GM19438 (cell line): ENCODE measurements at regions not wholly inside any gene's neighbourhood (a gene's known extent, or its start where the extent isn't known, plus 50 kb on each side); places are given as distances from the start of the nearest gene placed in this dataset.

Experiments
- ATAC-seq: cut with Tn5 transposase; IDR thresholded peaks from one replicate; pipeline ENCODE4 v1.9.1; 2021; ENCODE audit warnings: low read depth; ENCODE audit not compliant: unreplicated experiment

DNA sequence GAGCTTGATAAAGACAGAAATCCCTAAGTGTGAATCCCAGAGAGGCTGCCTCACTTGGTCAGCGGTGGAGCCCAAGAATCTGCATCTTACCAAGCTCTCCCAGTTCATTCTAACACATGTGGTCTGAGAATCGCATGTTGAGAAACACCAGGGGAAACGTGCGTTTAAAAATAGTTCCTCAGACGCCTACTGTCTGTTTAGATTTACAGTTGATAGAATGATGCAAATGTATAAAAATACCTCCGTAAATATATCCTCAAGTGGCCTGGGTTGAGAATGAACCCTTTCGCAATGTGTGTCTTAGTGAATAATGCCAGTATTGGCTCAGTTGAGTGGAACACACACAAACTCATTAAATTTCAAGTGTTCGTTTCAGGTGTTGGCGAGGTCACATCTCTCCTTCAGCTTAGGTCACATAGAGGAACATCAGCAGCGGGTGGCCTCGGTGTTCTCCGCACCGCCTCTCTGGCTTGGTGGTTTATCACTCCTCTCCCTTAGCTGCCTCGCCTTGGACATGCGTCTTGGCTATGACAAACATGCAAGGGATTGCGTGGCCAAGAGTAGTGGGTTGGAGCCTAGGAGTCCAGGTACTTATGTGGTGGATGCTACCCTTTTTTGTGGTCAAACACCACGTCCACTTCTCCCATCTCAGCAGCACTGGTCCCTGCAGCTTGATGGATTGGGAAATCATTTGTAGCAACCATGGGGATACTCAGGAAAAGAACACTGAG lies 117.6 kb upstream of the SPATA13 start:
- ATAC-seq = no peak

DNA sequence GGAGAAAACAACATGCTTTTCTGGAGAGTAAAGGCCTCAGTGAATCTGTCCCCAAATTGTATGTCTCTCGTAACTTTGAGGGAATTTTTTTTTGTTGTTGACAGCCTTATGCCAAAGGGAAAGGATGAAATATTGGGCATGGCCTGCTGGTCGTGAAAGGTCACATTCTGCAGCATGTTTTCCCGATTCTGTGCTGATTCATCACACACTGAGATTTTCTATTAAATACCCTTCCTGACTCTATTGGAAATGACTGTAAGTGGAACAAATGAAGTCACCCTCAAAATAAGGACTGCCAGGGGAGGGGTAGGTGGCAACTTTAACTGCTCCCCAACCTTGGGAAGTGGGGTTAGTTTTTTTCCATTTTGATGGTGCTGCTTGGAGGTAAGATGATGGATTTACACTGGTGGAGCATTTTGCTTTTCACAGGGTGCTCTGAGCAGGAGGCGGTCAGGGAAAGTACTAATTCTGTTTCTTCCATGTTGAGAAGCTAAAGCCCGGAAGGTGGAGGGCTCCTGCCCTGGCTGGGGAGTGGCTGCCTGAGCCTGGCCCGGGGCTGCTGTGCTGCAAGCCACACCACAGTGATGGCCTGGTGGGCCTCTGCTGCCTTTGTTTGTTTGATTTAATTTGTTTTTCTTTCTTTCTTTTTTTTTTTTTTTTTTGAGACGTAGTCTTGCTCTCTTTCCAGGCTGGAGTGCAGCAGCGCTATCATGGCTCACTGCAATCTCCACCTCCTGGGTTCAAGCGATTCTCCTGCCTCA lies 116.8 kb upstream of the SPATA13 start:
- ATAC-seq = no peak

DNA sequence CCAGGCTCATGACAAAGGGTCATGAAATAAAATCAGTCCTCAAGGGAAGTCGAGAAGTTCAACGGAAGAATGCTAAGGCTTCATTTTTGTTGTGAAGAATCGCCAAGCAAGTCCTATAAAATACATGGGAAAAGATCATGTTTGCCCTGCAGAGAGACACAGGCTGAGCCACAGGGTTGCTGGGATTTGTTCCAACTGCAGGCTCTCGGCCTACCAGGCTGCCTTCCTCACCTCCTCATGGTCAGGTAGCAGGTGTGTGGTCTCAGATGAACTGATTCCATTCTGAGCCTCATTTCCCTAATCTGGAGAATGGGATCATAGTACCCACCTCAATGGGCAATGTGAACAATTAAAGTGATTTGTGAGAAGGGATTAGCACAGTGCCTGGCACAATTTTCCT lies 114.9 kb upstream of the SPATA13 start:
- no peak for ATAC-seq

DNA sequence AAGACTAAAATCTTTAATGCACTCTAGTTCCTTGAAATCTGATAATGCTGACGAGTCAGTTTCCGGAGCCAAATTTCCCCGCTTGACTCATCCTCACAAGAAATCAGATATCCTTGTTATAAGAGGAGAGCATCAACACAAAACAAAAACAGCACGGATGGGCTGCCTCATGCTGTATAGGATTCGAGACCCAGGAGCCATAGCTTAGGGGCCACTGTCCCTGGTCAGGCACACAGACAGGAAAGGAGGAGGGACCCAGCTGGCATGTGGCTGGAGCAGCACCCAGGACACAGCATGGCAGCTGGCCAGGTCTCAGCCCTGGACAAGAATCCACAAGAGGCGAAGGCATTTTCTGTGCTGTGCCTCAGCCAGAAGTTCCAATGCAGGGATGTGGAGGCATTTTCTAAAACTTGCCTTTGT lies 110.2 kb upstream of the SPATA13 start:
- ATAC-seq = no peak

DNA sequence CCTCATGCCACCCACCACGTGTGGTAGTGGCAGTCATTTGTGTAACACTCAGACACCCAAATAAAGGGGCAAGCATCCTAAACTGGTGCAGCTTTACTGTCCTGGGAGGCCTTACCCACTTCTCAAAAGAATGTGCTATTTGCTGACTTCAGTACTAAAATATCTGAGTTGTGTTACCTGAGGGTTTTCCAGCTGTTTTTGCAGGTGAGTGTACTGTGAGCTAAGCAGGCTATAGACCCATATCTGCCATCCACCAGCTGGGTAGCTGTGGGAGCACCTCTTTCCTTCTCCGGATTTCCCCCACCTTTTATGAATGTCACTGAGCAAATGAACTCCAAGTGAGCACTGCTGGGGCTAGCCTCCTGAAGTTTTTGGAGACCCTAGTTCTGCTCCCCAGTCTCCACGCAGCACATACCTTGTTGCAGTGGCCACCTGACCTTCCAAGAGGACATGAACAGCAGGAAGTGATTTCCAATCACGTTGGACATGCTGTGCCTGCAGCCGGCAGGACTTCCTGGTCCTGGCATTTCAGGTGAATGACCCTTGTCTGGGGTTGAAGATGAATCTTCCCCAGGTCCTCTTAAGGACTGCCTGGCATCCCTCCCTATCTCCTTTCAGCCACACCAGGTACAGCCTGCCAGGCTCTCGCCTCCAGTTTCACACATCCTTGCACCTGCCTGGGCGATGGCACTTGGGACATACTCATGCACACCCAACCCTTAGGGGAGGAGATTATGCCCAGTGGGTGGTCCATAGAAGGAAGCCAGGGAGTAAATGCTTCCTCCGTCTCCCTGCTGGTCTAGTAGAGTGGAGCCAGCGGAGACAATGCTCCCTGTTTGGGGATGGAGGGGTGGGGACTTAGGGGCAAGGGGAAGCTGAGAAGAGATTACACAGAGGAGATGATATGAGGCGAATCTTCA lies 109.5 kb upstream of the SPATA13 start:
- no peak for ATAC-seq

DNA sequence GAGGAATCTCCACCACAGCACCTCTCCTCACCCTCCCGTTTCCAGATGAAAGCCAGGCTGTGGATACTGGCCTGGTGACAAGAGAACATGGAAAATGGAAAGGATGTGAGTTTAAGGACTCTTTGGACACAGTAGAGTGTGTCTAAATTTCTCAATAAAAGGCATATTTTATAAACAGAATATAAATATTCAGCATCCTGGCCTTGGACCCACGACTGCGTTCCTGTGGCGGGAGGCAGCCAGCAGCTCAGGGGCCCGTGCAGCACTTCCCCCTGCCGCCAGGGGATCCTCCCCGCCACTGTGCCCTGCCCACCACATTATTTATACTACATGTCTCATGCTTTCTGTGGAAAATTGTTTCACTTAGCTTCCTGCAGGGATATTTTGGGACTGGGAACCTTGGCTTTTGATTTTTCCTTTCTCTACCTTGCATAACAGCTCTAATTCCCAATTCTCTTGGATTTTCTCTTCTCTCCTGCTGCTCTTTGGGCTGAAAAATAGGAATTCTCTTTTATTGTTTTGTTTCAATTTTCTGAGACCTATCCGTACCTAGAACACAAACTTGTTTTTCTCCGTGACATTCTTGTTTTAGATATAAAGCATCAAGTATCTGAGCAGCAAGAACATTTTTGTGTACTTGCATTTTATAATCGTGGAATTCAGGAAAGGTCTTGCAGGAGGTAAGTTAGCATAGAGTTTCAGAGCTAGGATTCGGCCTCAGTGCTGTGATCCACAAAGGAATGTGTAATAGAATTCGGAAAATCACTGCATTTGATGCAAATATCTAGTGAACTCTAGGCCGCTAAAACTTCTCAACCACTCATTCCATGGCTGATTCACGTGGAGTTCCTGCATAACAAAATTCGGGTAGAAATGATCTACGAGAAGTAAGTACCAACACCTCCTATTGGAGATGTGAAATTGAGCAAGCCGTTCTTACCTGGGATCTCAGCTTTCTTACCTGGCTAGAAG lies 107.7 kb upstream of the SPATA13 start:
- ATAC-seq = no peak

DNA sequence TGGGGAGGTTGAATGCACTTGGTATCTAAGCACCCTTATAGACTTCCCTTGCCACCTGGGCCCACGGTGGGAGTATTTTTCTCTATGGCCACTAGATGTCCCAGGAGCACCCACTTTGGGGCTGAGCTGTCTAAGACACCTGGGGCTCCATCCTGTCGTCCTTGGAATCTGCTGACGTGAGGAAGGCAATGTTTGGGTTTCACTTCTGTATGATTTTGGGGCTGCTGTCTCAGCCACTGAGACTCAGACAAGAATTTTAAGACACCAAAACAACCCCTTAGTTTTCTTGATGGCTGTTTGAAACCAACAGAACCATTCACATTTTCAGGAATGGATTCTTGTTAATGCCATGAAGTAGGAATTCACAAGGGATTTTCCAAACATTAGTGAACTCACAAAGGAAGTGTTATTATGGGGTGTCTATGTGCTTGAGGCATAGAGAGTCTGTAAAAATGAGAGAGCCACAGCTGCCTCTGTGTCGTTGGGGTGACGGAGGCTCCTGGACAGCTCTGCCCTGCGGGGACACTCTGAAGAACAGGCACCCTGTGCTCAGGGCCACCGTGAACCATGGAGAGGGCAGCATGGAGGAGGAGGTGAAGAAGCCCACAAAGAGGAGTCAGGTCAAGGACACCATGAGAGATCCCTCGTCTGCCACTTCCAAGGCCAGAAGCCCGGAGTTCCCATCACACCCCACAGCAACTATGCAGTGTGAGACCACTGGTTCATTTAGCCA lies 106.8 kb upstream of the SPATA13 start:
- ATAC-seq = peak; percentile 97

DNA sequence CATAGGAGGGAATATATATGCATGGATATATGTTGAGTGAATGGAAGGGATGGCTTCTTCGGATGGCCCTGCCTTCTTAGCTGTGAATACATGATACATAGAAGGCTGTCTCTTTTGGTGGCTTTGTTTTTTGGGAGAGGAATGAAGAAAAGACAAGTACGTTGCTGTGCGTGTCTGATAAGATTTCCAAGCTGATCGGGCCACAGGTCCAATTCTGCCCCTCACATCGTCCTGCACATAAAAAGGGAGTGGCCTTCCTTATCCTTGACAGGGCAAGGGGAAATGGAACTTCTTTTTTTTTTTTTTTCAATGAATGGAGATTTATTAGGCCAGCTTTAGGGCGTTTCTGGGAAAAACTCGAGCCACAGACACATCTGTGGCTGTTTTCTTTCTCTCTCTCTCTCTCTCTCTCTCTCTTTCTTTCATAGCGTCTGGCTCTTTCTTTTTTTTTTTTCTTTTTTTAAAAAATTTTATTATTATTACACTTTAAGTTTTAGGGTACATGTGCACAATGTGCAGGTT lies 103.8 kb upstream of the SPATA13 start:
- no peak for ATAC-seq

DNA sequence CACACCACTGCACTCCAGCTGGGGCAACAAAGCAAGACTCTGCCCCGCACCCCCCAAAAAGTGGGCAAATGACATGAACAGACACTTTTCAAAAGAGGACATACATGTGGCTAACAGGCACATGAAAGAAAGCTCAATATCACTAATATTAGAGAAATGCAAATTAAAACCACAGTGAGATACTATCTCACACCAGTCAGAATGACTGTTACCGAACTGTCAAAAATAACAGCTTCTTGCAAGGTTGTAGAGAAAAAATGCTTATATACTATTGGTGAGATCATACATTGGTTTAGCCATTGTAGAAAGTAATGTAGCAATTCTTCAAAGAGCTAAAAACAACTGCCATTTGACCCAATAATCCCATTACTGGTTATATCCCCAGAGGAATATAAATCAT lies 99.5 kb upstream of the SPATA13 start:
- ATAC-seq = no peak

DNA sequence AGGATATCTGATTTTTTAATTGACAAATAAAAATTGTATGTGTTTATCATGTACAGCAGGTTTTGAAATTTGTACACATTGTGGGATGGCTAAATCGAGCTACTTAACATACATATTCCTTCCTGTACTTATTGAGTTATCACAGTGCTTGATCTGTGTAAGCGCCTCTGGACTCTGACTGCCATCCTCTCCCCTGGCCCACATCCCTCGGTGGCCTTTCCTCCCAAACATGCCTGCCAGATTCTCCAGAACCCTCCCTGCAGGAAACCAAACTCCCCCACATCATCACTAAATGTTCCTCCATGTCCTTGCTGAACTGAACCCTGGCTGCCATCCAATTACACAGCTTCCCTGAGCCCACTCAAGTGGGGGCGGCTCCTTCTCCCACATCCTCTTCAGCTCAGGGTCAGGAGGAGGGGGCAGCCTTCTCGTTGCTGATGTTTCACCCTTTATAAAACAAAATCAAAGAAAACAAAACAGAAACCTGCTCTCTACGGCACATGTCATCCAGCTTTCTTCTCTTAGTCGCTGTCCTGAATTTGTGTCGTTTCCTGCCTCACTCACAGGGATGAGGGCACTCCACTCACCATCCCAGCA lies 97.1 kb upstream of the SPATA13 start:
- no peak for ATAC-seq

DNA sequence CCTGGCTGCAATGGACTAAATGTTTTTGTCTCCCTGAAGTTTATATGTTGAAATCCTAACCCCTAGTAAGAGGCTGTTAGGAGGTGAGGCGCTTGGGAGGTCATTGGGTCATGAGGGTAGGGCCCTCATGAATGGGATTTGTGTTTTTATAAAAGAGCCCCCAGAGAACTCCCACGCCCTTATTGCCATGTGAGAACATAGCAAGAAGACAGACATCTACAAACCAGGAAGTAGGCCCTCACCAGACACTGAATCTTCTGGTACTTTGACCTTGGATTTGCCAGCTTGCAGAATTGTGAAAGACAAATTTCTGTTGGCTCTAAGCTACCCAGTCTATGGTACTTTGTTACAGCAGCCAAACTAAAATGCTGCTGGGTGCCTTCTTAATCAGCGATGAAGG lies 96.1 kb upstream of the SPATA13 start:
- no peak for ATAC-seq

DNA sequence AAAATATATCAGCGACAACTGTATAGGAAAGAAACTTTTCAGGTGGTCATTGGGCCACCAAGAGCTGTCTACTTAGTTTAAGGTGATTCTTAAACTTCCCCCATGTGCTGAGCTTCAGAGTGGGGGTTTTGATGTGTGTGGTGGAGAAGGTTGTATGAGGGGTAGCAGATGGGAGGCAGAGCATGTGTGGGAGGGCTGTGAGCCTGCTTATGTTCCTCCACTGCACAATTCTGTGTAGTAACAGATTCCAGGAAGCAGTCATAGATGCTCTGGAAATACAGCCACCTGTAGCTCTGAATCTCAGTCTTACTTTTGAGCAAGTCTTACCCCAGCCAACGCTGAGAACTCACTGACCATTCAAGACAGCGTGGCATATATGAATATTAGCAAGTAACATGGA lies 95.3 kb upstream of the SPATA13 start:
- ATAC-seq = no peak

DNA sequence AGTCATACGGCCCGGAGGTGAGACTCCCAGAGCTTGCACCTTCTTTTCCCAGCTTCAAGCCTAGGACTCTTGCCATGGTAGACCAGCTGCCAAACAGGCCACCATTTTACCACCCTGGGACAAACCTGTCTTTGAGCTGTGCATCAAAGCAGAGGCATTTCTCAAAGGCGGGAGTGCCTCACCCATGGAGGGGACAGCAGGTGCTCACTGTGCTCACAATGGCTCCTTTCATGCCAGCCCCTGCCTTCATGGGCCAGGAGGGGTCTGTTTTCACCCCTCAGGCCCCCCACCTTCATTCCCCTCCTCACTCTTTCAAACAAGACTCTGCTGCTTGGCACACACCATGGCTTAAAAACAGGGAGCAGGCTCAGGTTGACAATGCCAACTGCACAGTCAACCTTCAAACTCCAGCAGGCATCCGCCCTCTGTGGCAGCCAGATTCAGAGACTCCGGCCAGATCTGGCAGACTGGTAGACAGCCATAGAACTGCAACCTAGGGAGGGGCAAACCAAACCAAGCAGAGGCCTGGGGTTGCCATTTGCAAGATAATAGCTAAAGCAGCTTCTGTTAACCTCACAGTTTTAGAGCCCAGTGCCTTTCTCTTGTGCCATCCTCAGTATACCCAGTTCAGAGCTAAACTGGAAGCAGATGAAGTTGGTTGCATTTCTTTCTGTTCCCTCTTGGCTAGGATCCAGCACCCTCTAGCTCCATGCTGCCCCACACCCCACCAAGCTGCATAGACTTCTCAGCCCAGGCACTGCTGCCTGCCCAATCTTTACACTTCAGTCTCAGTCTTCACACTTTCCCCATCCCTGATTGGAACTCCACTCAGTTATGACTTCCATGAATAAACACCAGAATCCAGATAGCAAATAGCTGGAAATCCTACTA lies 93.9 kb upstream of the SPATA13 start:
- ATAC-seq = no peak

DNA sequence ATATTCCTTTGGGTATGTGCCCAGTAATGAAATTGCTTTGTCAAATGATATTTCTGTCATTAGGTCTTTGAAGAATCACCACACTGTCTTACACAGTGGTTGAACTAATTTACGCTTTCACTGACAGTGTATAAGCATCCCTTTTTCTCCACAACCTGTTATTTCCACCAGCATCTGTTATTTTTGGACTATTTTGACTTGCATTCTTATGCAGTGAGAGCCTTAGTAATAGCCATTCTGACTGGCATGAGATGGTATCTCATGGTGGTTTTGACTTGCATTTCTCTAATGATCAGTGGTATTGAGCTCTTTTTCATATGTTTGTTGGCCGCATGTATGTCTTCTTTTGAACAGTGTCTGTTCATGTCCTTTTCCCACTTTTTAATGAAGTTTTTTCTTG lies 92.0 kb upstream of the SPATA13 start:
- ATAC-seq = no peak

DNA sequence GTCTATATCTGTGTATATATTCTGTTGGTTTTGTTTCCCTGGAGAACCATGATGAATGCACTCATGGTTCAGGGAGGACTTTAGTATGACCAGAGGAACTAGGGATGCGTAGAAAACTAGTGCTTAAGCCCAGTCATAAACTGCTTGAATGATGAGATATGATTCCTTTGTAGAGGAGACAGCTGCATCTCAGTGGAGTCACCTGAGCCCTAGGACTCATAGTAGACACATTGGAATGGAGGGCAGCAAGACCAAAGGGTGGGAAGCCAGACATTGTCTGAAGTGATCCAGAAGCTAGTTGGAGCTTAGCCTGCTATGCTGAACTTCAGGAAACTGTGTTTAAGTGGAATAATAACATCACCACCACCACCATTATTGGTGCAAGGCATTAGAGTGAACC lies 89.5 kb upstream of the SPATA13 start:
- no peak for ATAC-seq

DNA sequence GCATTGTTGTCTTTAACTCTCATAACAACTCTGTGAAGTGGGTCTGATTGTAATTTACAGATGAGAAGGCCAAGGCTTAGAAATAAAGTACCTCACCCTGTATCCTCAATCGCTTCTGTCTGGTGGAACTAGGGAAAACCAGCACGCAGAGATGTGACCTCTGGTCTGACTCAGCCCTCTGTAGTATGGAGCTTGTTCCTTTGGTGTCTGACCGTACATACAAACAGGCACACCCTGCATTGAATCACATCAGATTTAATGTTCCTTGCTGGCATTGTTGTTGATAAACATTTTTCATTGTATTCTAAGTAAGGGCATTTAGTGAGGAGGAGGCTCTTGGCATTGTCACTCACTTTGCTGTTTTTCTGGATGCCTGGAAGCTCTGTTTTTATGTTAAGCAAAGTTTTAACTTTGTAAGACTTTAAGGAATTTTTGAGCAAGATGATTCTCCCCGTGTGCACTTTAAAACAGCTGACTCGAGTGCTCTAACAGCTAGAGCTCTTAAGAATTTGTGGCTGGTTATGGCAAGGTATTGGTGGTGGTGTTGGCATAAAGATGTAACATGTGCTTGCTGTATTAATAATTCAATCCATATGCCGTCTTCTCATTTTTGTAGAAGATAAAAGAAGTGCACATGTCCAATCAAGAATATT lies 89.0 kb upstream of the SPATA13 start:
- ATAC-seq = no peak

DNA sequence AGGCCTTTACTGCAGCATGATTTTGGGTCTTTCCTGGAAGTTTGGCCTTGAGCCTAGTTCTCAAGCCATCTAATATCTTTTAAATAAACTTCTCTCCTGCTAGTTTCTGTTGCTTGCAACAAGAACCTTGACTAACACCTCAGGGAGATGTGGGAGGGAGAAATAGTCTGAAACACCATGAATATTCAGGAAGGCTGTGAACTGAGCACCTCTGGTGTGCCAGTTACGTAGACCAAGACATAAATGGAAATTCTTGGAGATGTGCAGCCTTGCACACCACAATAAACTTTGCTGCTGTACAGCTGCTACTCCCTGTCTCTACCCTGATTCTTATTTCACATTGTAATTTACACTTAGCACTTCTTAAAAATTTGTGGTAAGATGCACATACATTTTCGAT lies 86.9 kb upstream of the SPATA13 start:
- no peak for ATAC-seq
